GM12865 (cell line): ENCODE measurements at regions not wholly inside any gene's neighbourhood (a gene's known extent, or its start where the extent isn't known, plus 50 kb on each side); places are given as distances from the start of the nearest gene placed in this dataset.

Experiments
- DNase-seq: peaks from one replicate; pipeline ENCODE4 v3.0.0; 2010; ENCODE audit warnings: low read depth
- H3K4me3 ChIP-seq: 2 replicates; pipeline ENCODE4 v1.5.1; 2011; ENCODE audit warnings: mild to moderate bottlenecking, low read depth, low read length, control low read depth
- CTCF ChIP-seq: IDR thresholded peaks from 2 replicates; pipeline ENCODE4 v1.5.1; 2011; ENCODE audit warnings: low read length, control low read depth, low read depth, inconsistent platforms; ENCODE audit not compliant: insufficient read depth; ENCODE audit errors: missing control alignments

GRCh38 chr11:11757909-11758308, 83.9 kb upstream of the USP47 start:
- no peak overlapping the region for H3K4me3 ChIP-seq
- DNase-seq = no peak
- TF ChIP-seq CTCF = no peak

DNA sequence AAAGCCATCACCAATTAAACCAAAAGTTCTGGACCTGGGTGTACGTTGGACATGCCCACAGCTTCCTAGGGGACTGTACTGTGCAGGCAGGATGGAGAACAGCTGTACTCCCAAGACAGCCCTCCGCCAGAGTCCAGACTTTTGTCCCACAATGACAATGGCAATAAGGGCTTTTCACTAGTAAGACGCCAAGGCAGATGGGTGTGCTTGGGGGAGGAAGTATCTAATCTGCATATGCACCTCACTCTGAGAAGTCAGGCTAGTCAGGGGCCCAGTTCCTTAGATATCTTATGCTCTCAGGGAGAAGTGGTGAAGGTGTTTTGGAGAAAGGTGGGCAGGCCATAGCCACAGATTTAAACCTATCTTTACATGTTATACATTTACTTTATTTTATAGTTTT, 85.1 kb upstream of the USP47 start:
- no peak for TF ChIP-seq CTCF
- DNase-seq = no peak
- H3K4me3 ChIP-seq = no peak overlapping the region

- DNase-seq = no peak
- H3K4me3 ChIP-seq = no peak overlapping the region
- no peak for TF ChIP-seq CTCF
These were observed 85.9 kb upstream of the USP47 start for GRCh38 chr11:11755871-11756270.

DNA sequence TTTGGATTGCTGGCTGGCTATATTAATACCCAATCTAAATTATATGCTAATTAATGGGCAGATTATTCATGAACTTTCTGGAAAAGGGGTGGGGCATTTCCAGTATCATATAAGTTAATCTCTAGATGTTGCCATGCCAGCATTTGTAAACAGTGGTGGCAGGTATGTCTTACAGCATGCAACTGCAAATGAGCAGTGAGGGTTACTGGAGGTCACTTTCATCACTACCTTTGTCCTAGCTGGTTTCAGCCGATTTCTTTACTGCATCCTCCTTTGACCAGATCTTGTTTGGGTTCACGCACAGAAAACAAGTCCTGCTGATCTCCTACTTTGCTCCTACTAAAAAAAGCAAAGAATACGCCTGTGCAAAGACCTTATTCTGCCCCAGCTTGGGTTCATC, 89.1 kb upstream of the USP47 start:
- no peak overlapping the region for H3K4me3 ChIP-seq
- no peak for DNase-seq
- no peak for TF ChIP-seq CTCF

DNA sequence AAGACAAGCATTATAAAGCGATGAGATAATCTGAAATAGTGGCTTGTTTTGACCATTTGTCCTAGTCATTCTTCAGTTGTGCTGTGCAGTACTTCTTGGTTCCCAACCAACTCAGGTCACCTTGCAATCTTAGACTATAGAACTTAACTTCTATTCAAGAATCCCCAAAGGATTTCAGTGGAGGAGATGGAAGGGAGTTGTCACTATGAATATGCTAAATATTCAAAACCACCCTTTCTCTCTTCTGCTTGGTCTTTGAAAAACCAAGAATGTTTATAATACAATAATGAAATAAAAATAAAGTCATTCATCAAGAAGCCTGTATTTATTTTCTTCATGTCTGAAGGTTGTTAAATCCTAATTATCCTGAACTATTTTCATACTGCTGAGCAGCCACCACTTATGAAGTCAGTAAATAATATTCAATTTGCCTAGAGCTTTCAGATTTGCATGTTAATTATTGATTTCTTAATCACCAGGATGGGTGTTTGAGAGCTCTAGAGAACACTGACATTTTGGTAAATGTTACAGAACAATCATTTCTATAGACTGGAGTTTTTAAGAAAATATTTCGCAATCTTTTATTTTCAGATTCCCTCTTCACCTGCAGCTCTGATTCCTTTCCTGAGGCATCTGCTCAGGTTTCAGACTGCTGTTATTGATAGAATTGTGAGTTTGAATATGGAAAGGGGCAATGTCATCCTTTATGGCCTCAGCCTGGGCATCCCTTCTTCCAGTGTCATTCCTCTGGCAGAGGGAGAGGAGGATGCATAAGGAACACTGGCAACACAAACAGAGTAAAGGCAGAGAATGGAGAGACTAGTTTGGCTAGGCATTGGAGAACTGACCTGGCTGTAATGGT, 91.5 kb upstream of the USP47 start:
- no peak overlapping the region for H3K4me3 ChIP-seq
- no peak for DNase-seq
- TF ChIP-seq CTCF = no peak

- no peak overlapping the region for H3K4me3 ChIP-seq
- no peak for DNase-seq
- no peak for TF ChIP-seq CTCF
These were observed 92.9 kb upstream of the USP47 start for GRCh38 chr11:11748706-11749365.
